Endothelial cell (in vitro differentiated cells): ENCODE measurements at regions not wholly inside any gene's neighbourhood (a gene's known extent, or its start where the extent isn't known, plus 50 kb on each side); places are given as distances from the start of the nearest gene placed in this dataset.

Experiments
- DNase-seq: peaks from one replicate; pipeline ENCODE4 v3.0.0; 2021; ENCODE audit warnings: low spot score
- H3K27ac Mint-ChIP-seq: one replicate; pipeline ENCODE4 v1.8.0; 2021; ENCODE audit warnings: mixed read lengths, inconsistent platforms; ENCODE audit not compliant: unreplicated experiment
- H3K27me3 Mint-ChIP-seq: one replicate; pipeline ENCODE4 v1.8.0; 2021; ENCODE audit warnings: mild to moderate bottlenecking, moderate library complexity, mixed read lengths, inconsistent platforms; ENCODE audit not compliant: unreplicated experiment
- H3K36me3 Mint-ChIP-seq: one replicate; pipeline ENCODE4 v1.8.0; 2021; ENCODE audit warnings: mild to moderate bottlenecking, low read depth, mixed read lengths, inconsistent platforms; ENCODE audit not compliant: unreplicated experiment
- H3K4me1 Mint-ChIP-seq: one replicate; pipeline ENCODE4 v1.8.0; 2021; ENCODE audit warnings: mild to moderate bottlenecking, mixed read lengths, inconsistent platforms; ENCODE audit not compliant: unreplicated experiment
- H3K4me3 Mint-ChIP-seq: one replicate; pipeline ENCODE4 v1.8.0; 2021; ENCODE audit warnings: mild to moderate bottlenecking, mixed read lengths, inconsistent platforms; ENCODE audit not compliant: unreplicated experiment
- H3K9me3 Mint-ChIP-seq: one replicate; pipeline ENCODE4 v1.8.0; 2021; ENCODE audit warnings: mixed read lengths, inconsistent platforms; ENCODE audit not compliant: unreplicated experiment
- TF ChIP-seq, protein P1 (sequence below): fragments of 200-600 bp; sonication (generic); IDR thresholded peaks from one replicate; pipeline ENCODE4 v1.5.0; 2021; ENCODE audit warnings: antibody characterized with exemption; ENCODE audit not compliant: unreplicated experiment

DNA sequence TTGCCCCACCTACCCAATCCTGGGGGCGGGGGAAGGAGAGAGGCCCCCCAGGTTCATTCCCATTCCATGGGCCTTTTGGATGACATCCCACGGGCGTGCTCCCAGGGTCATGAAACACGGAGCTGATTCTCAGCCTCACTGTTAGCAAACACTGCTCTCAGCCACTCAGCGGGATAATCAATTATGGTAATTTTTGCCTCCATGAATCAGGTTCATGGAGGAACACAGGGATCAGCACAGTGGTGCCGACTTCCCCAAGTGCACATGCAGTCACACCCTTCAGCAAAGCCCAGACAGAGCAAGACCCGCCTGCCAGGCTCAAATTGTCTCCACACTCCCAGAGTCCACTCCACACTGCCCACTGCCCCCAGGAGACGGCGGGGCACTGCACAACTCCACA lies 164.6 kb downstream of the ENGASE start:
- no peak overlapping the region for H3K27ac Mint-ChIP-seq
- TF ChIP-seq, protein P1, sequence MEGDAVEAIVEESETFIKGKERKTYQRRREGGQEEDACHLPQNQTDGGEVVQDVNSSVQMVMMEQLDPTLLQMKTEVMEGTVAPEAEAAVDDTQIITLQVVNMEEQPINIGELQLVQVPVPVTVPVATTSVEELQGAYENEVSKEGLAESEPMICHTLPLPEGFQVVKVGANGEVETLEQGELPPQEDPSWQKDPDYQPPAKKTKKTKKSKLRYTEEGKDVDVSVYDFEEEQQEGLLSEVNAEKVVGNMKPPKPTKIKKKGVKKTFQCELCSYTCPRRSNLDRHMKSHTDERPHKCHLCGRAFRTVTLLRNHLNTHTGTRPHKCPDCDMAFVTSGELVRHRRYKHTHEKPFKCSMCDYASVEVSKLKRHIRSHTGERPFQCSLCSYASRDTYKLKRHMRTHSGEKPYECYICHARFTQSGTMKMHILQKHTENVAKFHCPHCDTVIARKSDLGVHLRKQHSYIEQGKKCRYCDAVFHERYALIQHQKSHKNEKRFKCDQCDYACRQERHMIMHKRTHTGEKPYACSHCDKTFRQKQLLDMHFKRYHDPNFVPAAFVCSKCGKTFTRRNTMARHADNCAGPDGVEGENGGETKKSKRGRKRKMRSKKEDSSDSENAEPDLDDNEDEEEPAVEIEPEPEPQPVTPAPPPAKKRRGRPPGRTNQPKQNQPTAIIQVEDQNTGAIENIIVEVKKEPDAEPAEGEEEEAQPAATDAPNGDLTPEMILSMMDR = no peak
- H3K4me1 Mint-ChIP-seq = no peaks in the 10 kb centered on the region
- no peak for DNase-seq
- H3K9me3 Mint-ChIP-seq = no peaks in the 10 kb centered on the region
- H3K27me3 Mint-ChIP-seq = peaks cover 2% of the 10 kb centered on the region
- H3K4me3 Mint-ChIP-seq = no peak overlapping the region
- no peaks in the 10 kb centered on the region for H3K36me3 Mint-ChIP-seq

DNA sequence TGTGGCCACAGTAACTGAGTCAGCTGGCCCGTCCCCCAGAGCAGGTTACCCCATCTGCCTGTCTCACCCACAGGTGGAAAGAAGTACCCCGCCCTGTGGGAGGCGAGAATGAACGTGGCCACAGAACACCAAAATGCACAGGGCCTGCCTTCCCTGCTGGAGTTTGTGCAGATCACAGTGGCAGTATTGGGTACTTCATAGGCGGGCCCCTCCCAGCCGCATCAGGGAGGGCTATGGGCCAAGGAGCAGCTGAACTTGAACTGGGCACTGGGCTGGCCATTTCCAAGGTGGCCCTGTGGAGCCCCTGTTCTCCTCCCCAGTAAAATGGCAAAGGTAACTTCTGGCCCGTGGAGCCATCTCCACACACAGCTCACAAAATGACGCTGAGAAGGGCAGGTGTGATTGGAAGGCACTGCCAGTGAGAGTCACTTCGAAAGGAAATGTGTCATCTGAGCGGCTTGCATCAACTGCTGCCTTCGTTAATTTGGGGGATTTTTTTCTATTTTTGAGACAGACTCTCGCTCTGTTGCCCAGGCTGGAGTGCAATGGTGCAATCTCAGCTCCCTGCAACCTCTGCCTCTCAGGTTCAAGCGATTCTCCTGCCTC lies 162.9 kb downstream of the ENGASE start:
- peaks cover 2% of the 10 kb centered on the region for H3K27me3 Mint-ChIP-seq
- no peaks in the 10 kb centered on the region for H3K4me1 Mint-ChIP-seq
- H3K27ac Mint-ChIP-seq = no peak overlapping the region
- no peak overlapping the region for H3K4me3 Mint-ChIP-seq
- H3K9me3 Mint-ChIP-seq = no peaks in the 10 kb centered on the region
- H3K36me3 Mint-ChIP-seq = no peaks in the 10 kb centered on the region
- DNase-seq = no peak
- TF ChIP-seq, protein P1 = no peak

DNA sequence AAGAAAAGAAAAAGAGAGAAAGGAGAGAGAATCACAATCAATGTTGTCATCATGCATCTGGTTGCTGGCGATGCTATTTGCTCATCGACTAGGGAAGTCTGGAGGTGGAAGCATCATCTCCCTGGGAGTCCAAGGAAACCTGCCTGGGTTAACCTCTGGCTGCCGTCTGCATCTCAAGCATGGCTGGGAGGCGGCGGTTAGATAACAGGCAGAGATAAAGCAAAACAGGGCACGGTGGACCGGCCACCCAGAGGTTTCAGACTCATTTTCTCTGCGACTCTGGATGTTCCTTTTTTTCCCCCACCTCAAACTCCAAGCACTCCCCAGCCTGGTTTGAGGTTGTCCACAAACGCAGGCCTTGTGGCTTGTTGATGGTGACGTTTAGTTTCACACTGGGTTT lies 161.2 kb downstream of the ENGASE start:
- DNase-seq = no peak
- H3K27ac Mint-ChIP-seq = no peak overlapping the region
- no peaks in the 10 kb centered on the region for H3K4me1 Mint-ChIP-seq
- H3K27me3 Mint-ChIP-seq = no peaks in the 10 kb centered on the region
- no peak overlapping the region for H3K4me3 Mint-ChIP-seq
- no peaks in the 10 kb centered on the region for H3K36me3 Mint-ChIP-seq
- no peaks in the 10 kb centered on the region for H3K9me3 Mint-ChIP-seq
- TF ChIP-seq, protein P1 = no peak

DNA sequence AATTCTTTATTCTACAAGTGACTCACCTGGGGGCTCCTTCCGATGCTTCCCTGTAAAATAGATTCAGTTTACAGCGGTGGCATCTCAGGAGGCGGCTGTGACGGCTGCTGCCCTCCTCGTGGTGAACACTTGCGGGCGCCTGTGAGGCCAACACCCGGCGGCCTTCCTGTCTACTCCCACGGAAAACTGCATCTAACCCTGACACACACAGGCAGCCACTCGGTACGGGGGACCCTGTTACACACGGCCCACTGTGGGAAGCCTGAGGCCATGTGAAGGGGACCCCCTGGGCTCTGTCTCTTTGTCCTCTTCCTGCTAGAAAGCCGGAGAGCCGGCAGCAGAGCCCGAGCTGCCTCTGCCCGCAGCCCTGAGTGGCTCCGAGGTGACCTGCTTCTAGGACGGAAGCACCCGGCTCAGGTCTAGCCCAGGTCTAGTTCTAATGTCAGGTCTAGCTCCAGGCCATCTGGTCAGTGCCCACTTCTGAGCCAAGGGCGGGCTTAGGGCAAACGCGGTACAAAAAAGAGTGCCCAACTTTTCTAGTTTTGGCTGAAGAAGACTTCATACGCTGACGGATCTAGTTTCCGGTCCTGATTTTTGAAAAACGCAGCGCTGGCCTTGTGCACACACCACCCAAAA lies 159.4 kb downstream of the ENGASE start:
- Mint-ChIP-seq H3K36me3 (no peaks in the 10 kb centered on the region), H3K27ac (no peak overlapping the region), H3K4me3 (no peak overlapping the region), H3K9me3 (no peaks in the 10 kb centered on the region), H3K27me3 (no peaks in the 10 kb centered on the region), H3K4me1 (no peaks in the 10 kb centered on the region)
- DNase-seq = no peak
- TF ChIP-seq, protein P1 = no peak

DNA sequence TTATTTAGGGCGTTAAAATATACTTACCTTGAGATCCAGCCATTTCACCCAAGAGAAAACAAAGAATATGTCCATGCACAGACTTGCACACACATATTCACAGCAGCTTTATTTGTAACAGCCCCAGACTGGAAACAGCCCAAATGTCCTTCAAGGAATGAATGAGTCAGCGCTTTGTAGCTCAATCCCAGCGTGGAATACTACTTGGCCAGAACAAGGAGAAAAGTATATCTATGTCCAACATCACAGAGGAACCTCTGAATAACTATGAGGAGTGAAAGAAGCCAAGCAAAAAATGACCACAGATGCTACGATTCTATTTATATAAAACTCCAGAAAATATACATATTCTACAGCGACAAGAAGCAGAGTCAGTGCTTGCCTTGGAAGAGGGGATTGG lies 158.3 kb downstream of the ENGASE start:
- Mint-ChIP-seq H3K4me1 (no peaks in the 10 kb centered on the region), H3K36me3 (no peaks in the 10 kb centered on the region), H3K4me3 (no peak overlapping the region), H3K27ac (no peak overlapping the region), H3K9me3 (no peaks in the 10 kb centered on the region), H3K27me3 (peaks cover 2% of the 10 kb centered on the region)
- TF ChIP-seq, protein P1 = no peak
- DNase-seq = no peak
